AG09309 (cell line): ENCODE measurements at regions not wholly inside any gene's neighbourhood (a gene's known extent, or its start where the extent isn't known, plus 50 kb on each side); places are given as distances from the start of the nearest gene placed in this dataset.

Experiments used
- DNase-seq: peaks from one replicate; pipeline ENCODE4 v3.0.0-alpha.2; 2010; ENCODE audit warnings: low read depth
- H3K4me3 ChIP-seq: 2 replicates; pipeline ENCODE4 v1.5.1; 2011; ENCODE audit warnings: mild to moderate bottlenecking, low read depth, low read length, moderate library complexity; ENCODE audit not compliant: control insufficient read depth
- TF ChIP-seq, protein P1 (sequence below): IDR thresholded peaks from 2 replicates; pipeline ENCODE4 v1.5.1; 2011; ENCODE audit warnings: mild to moderate bottlenecking, low read depth, low read length, inconsistent platforms; ENCODE audit not compliant: insufficient read depth, control insufficient read depth; ENCODE audit errors: missing control alignments

DNA sequence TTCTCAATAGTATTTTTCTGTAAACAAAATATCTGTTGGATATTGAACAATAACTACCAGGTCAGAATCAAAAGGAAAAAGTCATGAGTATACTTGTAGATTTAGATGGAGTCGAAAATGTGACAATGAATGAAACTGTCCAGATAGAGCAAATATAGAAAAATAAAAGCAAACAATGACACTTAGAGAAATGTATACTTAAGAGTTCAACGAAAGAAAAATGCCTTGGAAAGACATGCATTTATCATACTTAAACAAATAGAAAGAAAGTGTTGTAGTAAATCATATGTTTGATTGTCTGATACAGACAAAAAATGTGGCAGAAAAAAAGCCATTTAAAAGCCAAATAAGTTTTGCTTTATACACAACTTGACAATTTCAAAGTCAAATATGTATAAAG is 571.2 kb upstream of the MGAT4C start:
- TF ChIP-seq, protein P1, sequence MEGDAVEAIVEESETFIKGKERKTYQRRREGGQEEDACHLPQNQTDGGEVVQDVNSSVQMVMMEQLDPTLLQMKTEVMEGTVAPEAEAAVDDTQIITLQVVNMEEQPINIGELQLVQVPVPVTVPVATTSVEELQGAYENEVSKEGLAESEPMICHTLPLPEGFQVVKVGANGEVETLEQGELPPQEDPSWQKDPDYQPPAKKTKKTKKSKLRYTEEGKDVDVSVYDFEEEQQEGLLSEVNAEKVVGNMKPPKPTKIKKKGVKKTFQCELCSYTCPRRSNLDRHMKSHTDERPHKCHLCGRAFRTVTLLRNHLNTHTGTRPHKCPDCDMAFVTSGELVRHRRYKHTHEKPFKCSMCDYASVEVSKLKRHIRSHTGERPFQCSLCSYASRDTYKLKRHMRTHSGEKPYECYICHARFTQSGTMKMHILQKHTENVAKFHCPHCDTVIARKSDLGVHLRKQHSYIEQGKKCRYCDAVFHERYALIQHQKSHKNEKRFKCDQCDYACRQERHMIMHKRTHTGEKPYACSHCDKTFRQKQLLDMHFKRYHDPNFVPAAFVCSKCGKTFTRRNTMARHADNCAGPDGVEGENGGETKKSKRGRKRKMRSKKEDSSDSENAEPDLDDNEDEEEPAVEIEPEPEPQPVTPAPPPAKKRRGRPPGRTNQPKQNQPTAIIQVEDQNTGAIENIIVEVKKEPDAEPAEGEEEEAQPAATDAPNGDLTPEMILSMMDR = no peak
- no peak overlapping the region for H3K4me3 ChIP-seq
- DNase-seq = no peak

DNA sequence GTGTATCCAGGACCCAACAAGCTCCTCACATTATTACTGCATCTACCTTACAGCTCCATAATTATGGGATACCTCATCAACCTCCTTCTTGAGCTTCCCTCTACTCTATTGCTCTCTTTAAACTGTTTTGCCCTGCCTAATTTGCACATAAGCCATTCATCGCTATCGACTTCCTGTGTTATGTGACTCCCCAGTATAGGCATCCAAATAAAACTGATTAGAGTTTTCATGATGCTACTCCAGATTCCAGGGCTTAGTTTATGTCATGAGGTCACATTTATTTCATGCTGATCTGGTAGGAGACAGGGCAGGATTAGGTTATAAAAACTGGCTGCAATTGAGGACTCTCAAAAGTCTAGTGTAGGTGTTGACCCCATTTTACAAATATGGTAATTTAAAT is 569.9 kb upstream of the MGAT4C start:
- TF ChIP-seq, protein P1 = no peak
- no peak for DNase-seq
- H3K4me3 ChIP-seq = no peak overlapping the region

DNA sequence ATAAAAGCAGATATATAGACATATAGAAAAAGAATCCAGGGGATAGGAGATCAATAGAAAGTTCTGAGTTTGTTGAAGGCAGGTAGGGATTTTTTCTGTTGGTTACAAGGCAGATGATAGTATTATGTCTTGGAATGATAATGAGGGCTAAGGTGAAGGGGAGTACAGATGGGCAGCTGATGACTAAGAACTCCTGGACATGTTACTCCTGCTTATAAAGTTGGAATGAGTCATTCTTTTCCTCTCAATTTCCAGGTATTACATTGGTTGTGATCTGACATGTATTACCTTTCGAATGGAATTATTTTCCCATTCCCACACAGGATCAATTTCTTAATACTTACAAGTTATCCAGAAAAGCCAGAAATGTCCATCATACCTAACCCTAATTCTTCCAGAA is 545.2 kb upstream of the MGAT4C start:
- no peak overlapping the region for H3K4me3 ChIP-seq
- TF ChIP-seq, protein P1 = no peak
- DNase-seq = no peak

- no peak for DNase-seq
- TF ChIP-seq, protein P1 = no peak
- H3K4me3 ChIP-seq = no peak overlapping the region
These were observed 543.4 kb upstream of the MGAT4C start for GRCh38 chr12:86799616-86800015.

- TF ChIP-seq, protein P1 = no peak
- H3K4me3 ChIP-seq = no peak overlapping the region
- no peak for DNase-seq
These were observed 540.4 kb upstream of the MGAT4C start for GRCh38 chr12:86796550-86796949.

GRCh38 chr12:86788661-86789060 is 532.5 kb upstream of the MGAT4C start:
- no peak overlapping the region for H3K4me3 ChIP-seq
- TF ChIP-seq, protein P1 = no peak
- no peak for DNase-seq

DNA sequence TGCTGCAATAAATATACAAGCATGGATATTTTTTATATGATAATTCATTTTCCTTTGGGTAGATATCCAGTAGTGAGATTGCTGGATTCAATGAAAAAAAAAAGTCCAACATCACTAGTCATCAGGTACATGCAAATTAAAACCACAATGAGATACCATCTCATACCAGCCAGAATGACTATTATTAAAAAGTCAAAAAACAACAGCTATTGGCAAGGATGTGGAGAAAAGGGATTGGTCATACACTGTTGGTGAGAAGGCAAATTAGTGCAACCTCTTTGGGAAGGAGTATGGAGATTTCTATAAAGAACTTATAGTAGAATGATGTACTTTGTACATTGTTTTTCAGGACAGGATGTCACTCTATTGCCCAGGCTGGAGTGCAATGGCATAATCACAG is 531.2 kb upstream of the MGAT4C start:
- TF ChIP-seq, protein P1 = no peak
- no peak overlapping the region for H3K4me3 ChIP-seq
- DNase-seq = no peak
